ENCODE measurements at regions not wholly inside any gene's neighbourhood (a gene's known extent, or its start where the extent isn't known, plus 50 kb on each side); places are given as distances from the start of the nearest gene placed in this dataset.
"Not testable (repeated sequence)": the region's sequence is repeated elsewhere in the genome, so short reads cannot be mapped to it uniquely, and the experiment has no call there.

DNA sequence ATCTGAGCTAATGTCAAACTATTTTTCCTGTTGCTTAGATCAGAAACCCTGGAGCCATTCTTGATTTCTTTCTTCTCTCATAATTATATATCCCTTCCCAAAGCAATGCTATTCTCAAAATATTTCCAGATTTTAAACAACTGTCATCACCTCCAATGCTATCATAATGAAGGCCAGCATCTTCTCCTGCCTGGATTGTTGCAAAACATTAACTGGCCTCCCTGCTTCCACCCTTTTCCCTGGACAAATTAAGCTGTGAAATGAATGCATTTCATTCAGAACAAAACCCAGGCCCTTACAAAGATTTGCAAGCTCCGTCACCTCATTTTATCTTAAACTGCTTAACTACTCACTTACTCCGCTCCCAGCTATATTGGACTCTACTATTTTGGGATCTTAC, 535.3 kb upstream of the HS3ST5 start:
- DNase-seq (ENCODE audit: low spot score) (no peak), ATAC-seq (ENCODE audit: insufficient number of reproducible peaks, low FRiP score, low read depth) (no peak)
- H3K4me3 ChIP-seq = no peak overlapping the region

DNA sequence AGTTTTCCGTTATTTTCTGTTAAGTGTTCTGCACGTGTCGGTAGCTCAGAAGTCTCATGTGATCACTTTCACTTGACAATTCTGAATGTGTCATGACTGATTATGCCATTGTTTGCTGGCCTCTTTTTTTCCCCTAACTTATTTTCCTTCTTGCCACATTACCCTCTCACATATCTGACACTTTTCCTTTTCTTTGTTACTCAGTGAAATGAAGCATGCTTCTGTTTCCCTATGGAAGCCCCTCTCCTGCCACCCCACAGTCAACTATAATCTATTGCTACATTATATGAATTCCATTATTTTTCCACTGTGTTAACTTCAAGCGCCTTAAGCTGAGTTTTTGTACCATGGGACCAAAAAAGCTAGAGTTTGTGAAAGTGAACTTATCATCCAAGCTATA, 531.6 kb upstream of the HS3ST5 start:
- H3K27me3 ChIP-seq (replicated peaks; ENCODE audit: insufficient read depth) = no peaks in the 10 kb centered on the region
- no peak for DNase-seq (ENCODE audit: low spot score)
- TF ChIP-seq, protein P1, sequence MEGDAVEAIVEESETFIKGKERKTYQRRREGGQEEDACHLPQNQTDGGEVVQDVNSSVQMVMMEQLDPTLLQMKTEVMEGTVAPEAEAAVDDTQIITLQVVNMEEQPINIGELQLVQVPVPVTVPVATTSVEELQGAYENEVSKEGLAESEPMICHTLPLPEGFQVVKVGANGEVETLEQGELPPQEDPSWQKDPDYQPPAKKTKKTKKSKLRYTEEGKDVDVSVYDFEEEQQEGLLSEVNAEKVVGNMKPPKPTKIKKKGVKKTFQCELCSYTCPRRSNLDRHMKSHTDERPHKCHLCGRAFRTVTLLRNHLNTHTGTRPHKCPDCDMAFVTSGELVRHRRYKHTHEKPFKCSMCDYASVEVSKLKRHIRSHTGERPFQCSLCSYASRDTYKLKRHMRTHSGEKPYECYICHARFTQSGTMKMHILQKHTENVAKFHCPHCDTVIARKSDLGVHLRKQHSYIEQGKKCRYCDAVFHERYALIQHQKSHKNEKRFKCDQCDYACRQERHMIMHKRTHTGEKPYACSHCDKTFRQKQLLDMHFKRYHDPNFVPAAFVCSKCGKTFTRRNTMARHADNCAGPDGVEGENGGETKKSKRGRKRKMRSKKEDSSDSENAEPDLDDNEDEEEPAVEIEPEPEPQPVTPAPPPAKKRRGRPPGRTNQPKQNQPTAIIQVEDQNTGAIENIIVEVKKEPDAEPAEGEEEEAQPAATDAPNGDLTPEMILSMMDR (IDR thresholded peaks at IDR 0.05) = no peak
- H3K9me3 ChIP-seq = no peaks in the 10 kb centered on the region
- ATAC-seq (ENCODE audit: insufficient number of reproducible peaks, low FRiP score, low read depth) = no peak
- H3K4me3 ChIP-seq = no peak overlapping the region
- no peak overlapping the region for H3K27ac ChIP-seq
- H3K36me3 ChIP-seq = no peaks in the 10 kb centered on the region
- H3K4me1 ChIP-seq (ENCODE audit: control insufficient read depth in 1 of 2, low read depth in 2 of 2) = no peaks in the 10 kb centered on the region

More for the DNA sequence above, 535.3 kb upstream of the HS3ST5 start:
- no peaks in the 10 kb centered on the region for H3K9me3 ChIP-seq
- no peak overlapping the region for H3K27ac ChIP-seq
- TF ChIP-seq, protein P1 (IDR thresholded peaks at IDR 0.05) = no peak
- no peaks in the 10 kb centered on the region for H3K27me3 ChIP-seq (replicated peaks; ENCODE audit: insufficient read depth)
- no peaks in the 10 kb centered on the region for H3K4me1 ChIP-seq (ENCODE audit: control insufficient read depth in 1 of 2, low read depth in 2 of 2)
- H3K36me3 ChIP-seq = no peaks in the 10 kb centered on the region

GRCh38 chr6:114865506-114865905, 522.7 kb upstream of the HS3ST5 start:
- H3K9me3 ChIP-seq; H3K4me1 ChIP-seq (ENCODE audit: control insufficient read depth in 1 of 2, low read depth in 2 of 2); DNase-seq (ENCODE audit: low spot score); H3K4me3 ChIP-seq; ATAC-seq (ENCODE audit: insufficient number of reproducible peaks, low FRiP score, low read depth); H3K27me3 ChIP-seq (replicated peaks; ENCODE audit: insufficient read depth); H3K27ac ChIP-seq; H3K36me3 ChIP-seq: not testable (repeated sequence)

GRCh38 chr6:114863610-114864009, 520.8 kb upstream of the HS3ST5 start:
- TF ChIP-seq, protein P1 (IDR thresholded peaks at IDR 0.05) = no peak
- no peak for DNase-seq (ENCODE audit: low spot score)
- no peak overlapping the region for H3K4me3 ChIP-seq
- no peaks in the 10 kb centered on the region for H3K27me3 ChIP-seq (replicated peaks; ENCODE audit: insufficient read depth)
- no peaks in the 10 kb centered on the region for H3K4me1 ChIP-seq (ENCODE audit: control insufficient read depth in 1 of 2, low read depth in 2 of 2)
- no peaks in the 10 kb centered on the region for H3K36me3 ChIP-seq
- peaks cover 4% of the 10 kb centered on the region for H3K9me3 ChIP-seq
- H3K27ac ChIP-seq = no peak overlapping the region
- ATAC-seq (ENCODE audit: insufficient number of reproducible peaks, low FRiP score, low read depth) = no peak

GRCh38 chr6:114862819-114863218, 520.0 kb upstream of the HS3ST5 start:
- Histone ChIP-seq H3K9me3 (peaks cover 4% of the 10 kb centered on the region), H3K4me3 (no peak overlapping the region), H3K36me3 (no peaks in the 10 kb centered on the region), H3K27ac (no peak overlapping the region), H3K27me3 (replicated peaks; ENCODE audit: insufficient read depth) (no peaks in the 10 kb centered on the region), H3K4me1 (ENCODE audit: control insufficient read depth in 1 of 2, low read depth in 2 of 2) (no peaks in the 10 kb centered on the region)
- TF ChIP-seq, protein P1 (IDR thresholded peaks at IDR 0.05) = no peak
- DNase-seq (ENCODE audit: low spot score) (no peak), ATAC-seq (ENCODE audit: insufficient number of reproducible peaks, low FRiP score, low read depth) (no peak)

DNA sequence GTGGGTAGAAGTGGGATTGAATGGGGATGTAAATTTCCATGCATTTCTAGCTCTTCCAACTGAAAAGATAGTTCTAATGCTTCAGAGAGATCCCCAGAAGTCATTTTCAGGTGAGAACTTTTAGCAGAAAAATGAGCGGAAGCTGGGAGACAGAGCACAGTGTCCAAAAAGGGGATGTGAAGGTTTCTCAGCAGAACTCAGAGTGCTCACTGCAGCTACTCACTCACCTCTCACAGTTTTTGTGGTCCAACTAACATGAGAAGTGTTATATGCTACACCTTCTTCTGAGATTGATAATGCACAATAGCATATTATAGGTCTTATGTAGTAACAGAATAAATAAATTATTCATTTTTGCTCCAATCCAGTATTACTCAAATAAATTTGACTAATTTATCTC, 519.2 kb upstream of the HS3ST5 start:
- ATAC-seq (ENCODE audit: insufficient number of reproducible peaks, low FRiP score, low read depth) (no peak), DNase-seq (ENCODE audit: low spot score) (no peak)
- H3K27ac ChIP-seq = no peak overlapping the region
- H3K9me3 ChIP-seq = peaks cover 4% of the 10 kb centered on the region
- no peak overlapping the region for H3K4me3 ChIP-seq
- H3K36me3 ChIP-seq = no peaks in the 10 kb centered on the region
- H3K4me1 ChIP-seq (ENCODE audit: control insufficient read depth in 1 of 2, low read depth in 2 of 2) = no peaks in the 10 kb centered on the region
- TF ChIP-seq, protein P1 (IDR thresholded peaks at IDR 0.05) = no peak
- H3K27me3 ChIP-seq (replicated peaks; ENCODE audit: insufficient read depth) = no peaks in the 10 kb centered on the region

Data from thoracic aorta (tissue), 2 donors.